Stimulated activated CD4-positive, alpha-beta T cell treated with anti-CD3 and anti-CD28 coated beads, Interleukin-4, amount 100 ng/mL, for 48 hours (primary cell): ENCODE measurements at regions not wholly inside any gene's neighbourhood (a gene's known extent, or its start where the extent isn't known, plus 50 kb on each side); places are given as distances from the start of the nearest gene placed in this dataset.

Experiments used
- DNase-seq, 2 donors: peaks; one replicate each; pipeline ENCODE4 v3.0.0-alpha.2; 2020; ENCODE audit warnings: low read depth in 2 of 2

- DNase-seq: no peak
Measured at GRCh38 chr1:22285549-22286396, 142.9 kb upstream of the WNT4 start.

GRCh38 chr1:22286491-22286890 is 143.6 kb upstream of the WNT4 start:
- DNase-seq: no peak

- no peak for DNase-seq
Measured at GRCh38 chr1:22287273-22287672, 144.4 kb upstream of the WNT4 start.

GRCh38 chr1:22287946-22288520 is 145.1 kb upstream of the WNT4 start:
- DNase-seq: no peak

GRCh38 chr1:22288593-22289241 is 145.8 kb upstream of the WNT4 start:
- no peak for DNase-seq

- DNase-seq: no peak
Measured at GRCh38 chr1:22289307-22289995, 146.6 kb upstream of the WNT4 start.

GRCh38 chr1:22290157-22290556 is 147.3 kb upstream of the WNT4 start:
- no peak for DNase-seq

- DNase-seq: no peak
Measured at GRCh38 chr1:22290611-22291010, 147.7 kb upstream of the WNT4 start.

- no peak for DNase-seq
Measured at GRCh38 chr1:22291057-22291456, 148.2 kb upstream of the WNT4 start.

- no peak for DNase-seq
Measured at GRCh38 chr1:22291494-22291893, 148.6 kb upstream of the WNT4 start.

- DNase-seq: no peak
Measured at GRCh38 chr1:22292011-22292788, 149.3 kb upstream of the WNT4 start.

- DNase-seq: no peak
Measured at GRCh38 chr1:22295396-22295795, 152.5 kb upstream of the WNT4 start.

GRCh38 chr1:22295856-22296255 is 153.0 kb upstream of the WNT4 start:
- no peak for DNase-seq

GRCh38 chr1:22296701-22297591 is 154.0 kb upstream of the WNT4 start:
- DNase-seq: no peak

- DNase-seq: no peak
Measured at GRCh38 chr1:22297999-22298398, 153.7 kb upstream of the ZBTB40 start.

- DNase-seq: no peak
Measured at GRCh38 chr1:22303816-22304215, 147.8 kb upstream of the ZBTB40 start.

- no peak for DNase-seq
Measured at GRCh38 chr1:22309572-22309971, 142.1 kb upstream of the ZBTB40 start.

- DNase-seq: no peak
Measured at GRCh38 chr1:22311461-22311860, 140.2 kb upstream of the ZBTB40 start.

GRCh38 chr1:22313321-22313720 is 138.3 kb upstream of the ZBTB40 start:
- DNase-seq: no peak

- no peak for DNase-seq
Measured at GRCh38 chr1:22314706-22315105, 136.9 kb upstream of the ZBTB40 start.
